Hindlimb muscle (tissue), 1 donor: ENCODE measurements at regions not wholly inside any gene's neighbourhood (a gene's known extent, or its start where the extent isn't known, plus 50 kb on each side); places are given as distances from the start of the nearest gene placed in this dataset.
"Not testable (repeated sequence)": the region's sequence is repeated elsewhere in the genome, so short reads cannot be mapped to it uniquely, and the experiment has no call there.

ENCODE experiments used
- DNase-seq: peaks from one replicate; pipeline ENCODE4 v3.0.0-alpha.2; 2013

DNA sequence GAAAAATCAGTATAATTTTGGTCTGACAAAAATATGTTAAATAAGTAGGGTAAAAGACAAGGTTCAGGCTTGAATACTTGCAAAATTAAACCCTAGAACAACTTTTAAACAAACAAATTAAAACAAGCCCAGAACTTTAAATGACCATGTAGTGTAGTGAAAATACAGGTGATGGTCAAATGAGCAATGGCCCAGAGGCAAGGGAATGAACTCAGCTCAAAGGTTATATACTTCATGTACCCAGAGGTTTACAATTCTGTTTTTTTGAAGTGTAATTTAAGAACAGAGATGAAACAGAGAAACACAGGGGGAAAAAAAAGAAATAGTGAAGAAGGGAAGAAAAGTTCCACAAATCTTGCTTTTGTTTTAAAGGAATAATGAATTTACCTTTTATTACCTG lies 949.2 kb downstream of the TRHDE start:
- no peak for DNase-seq

DNA sequence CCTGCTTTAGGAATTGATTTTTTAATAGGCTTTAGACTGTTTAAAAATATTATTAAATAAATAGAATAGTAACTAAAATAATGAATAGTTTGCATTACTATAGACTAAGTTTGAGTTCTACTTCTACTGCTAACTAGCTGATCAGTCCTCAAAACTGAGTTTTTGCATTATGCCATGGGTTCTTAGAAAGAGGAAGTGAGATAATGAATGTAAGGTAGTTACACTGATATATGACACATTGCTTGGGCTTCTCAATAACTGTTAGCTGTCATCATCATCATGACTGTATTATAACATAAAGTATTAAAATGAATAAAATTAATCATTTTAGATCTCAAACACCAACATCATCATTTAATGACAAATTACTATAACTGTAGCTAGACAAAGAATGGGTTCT lies 949.7 kb downstream of the TRHDE start:
- no peak for DNase-seq

DNA sequence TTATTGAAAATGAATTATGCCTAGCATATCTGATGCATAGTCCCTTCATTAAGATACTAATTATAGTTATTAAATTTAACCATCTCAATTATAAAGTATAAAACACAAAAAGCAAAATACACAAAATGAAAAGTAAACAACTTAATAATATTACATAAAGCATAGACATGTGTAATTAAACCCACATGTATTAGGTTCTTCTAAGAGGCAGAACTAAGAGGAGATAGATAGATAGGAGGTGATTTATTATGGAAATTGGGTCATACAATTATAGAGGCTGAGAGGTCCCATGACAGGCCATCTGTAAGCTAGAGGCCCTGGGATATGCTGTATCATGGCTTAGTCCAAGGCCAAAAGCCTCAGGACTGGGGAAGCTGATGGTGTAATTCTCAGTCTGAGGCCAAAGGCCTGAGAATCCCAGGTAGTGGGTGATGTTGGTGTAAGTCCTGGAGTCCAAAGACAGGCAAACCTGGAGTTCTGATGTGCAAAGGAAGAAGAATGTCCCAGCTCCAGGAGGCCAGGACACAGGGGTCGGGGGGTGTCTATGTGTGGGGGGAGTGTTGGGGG lies 953.3 kb downstream of the TRHDE start:
- DNase-seq, result no peak

DNA sequence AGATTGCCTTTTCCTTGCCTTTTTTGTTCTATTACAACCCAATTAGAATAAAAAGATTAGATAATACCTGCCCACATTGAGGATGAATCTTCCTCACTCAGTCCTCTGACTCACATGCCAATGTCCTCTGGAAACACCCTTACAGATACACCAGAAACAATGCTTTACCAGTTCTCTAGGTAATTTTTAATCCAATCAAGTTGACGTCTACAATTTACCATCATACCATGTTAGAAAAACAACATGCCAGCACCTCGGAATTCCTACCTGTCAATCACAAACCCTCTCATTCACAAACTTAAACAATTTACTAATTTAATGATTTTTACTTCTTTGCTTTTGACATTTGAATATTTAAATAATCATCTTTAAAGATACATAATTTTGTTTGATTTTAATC lies 953.8 kb downstream of the TRHDE start:
- DNase-seq, result no peak

DNA sequence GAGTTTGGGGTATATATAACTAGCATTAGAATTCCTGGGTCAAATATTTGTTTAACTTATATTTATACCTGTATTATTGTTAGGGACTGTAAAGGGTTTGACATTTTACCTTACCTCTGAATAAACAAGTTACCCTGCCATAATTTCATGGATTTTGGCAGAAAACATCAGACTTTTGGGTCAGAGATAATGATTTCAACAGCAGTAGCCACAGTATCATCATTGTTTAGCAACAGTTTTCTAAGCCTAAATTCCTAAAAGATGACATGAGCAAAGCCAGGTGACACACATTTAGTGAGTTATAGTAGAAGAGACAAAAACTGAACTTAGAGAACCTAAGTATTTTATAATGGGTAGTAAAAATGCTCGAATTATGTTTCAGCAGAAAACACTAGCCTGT lies 954.4 kb downstream of the TRHDE start:
- DNase-seq, result no peak

DNA sequence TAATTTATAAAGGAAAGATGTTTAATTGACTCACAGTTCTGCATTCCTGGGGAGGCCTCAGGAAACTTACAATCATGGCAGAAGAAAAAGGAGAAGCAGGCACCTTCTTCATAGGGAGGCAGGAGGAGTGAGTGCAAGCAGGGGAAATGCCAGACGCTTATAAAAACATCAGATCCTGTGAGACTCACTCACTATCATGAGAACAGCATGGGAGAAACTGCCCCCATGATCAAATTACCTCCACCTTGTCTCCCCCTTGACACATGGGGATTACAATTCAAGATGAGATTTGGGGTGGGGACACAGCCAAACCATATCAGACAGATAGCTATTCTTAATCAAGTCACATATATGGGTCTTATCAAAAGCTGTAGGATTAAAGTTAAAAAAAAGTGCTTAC lies 956.7 kb downstream of the TRHDE start:
- DNase-seq, result not testable (repeated sequence)

DNA sequence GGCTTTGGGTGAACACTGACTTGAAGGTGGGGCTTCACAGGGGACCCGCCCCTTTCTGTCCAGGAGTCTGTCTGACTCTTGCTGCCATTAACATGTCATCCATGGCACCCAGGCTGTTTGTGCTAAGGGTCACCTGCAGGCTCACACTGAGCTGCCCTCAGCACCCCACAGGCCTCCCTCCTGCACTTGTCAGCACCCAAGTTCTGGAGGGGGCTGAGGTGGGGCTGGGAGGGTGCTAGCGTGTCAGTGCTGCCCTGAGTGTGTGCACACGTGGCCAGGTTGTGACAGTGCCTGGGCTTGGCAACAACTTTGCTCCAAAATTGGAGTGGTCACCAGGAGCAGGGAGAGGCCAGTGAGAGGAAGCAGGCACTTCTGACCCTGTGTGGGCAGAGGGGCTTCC lies 963.2 kb downstream of the TRHDE start:
- no peak for DNase-seq

DNA sequence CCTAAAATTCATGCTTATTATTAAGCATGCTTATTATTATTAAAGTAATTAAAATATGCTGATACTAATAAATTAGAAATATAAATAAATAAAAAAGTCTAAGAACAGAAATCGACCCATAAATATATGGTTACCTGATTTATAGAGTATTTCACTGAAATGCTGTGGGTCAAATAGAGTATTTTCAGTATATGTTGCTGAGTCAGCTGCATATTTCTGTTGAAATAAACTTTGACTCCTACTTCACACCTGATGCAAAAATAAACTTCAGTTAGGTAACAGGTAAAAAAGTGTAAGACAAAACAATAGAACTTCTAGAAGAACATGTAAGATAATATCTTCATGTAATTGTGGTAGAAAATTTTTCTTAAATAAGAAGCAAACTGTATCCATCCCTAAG lies 967.9 kb downstream of the TRHDE start:
- DNase-seq, result no peak

DNA sequence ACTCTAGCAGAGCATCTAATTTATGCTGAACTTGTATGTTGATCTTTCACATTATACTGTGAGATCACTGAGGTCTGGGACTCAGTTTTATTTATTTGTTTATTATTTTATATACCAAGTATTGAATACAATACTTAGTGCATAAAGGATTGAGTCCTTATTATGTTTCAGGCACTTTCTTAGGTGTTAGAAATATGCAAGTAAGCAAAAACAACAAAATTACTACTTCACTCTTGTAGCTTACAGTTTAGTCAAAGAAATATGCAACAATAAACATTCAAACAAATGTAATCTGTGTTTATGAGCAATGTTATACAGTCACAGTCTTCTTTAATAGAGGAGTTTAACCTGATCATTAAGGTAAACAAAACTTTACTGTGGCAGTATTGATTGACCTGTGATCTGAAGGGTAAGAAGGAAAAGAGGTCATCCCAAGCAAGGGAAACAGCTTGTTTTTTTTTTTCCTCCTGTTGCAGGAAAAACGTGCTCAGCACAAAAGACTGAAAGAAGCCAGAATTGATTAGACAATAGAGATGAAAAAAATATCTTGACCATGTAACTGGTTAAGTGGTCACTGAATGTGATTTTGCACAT lies 990.7 kb downstream of the TRHDE start:
- no peak for DNase-seq

DNA sequence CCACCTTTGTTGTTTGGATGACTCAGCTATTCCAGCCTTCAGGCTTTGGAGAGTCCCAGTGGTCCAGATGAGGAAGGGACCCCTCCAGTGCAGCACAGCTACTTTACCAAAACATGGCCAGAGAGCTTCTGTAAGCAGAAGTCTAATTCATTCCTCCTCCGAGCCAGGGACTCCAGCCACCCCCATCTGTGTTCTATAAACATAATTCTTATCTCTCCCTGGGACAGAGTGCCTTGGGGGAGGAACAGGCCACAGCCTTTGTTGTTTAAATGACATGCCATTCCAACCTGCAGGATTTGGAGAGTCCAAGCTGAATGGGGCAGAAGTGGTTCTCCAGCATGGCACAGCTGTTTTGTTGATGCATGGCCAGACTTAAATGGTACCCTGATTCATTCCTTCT lies 994.0 kb downstream of the TRHDE start:
- DNase-seq, result no peak

DNA sequence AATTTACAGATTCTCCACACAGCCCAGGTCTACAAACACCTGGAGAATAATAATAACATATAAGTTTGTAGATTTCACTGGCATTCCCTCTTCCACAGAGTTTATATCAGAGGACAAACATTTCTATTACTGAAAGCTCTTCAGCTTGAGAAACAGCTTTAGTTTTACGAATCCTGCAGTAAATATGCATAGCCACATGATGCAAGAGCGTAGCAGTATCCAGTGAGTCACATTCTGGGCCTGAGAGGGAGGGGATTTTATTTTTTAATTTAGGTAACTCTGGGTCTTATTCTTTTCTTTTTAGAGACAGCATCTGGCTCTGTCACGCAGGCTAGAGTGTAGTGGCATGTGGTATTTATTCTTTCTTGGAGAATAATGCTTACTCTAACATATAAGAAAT lies 1002.8 kb downstream of the TRHDE start:
- DNase-seq, result no peak

DNA sequence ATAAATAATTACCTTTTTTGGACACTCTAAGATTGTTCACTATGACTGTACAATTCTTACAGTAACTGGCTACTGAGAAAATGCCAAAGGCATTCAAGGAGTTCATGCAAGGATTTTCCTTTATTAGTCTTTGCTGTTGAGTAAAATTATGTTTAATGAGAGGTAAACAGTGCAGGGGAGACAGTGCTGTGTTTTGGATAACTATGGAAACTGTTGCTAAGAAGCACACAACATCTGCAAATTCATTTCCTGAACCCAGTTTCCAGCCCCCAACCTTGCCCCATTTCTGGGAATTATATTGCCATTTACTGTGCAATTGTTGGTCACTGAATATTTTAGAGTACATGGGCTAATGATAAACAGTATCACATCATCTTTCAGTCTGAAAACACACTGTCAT lies 1005.8 kb downstream of the TRHDE start:
- DNase-seq, result no peak

DNA sequence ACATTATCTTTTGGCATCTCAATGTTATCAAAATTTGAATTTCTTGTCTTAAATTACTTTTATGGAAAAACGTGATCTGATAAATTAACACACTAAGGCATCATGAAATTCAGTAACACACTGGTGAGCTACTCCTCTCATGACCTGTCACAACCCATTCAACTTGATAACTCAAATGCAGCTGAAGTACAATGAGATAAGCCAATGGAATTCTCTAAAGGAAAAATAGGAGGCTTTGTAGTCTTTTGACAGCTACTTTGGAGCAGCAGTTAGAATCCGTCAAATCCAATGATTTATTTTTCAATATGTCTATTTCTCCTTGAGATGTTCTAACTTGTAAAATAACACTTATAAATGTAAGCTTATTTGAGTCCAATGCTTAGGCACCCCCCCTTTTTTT lies 1029.4 kb downstream of the TRHDE start:
- DNase-seq, result no peak

DNA sequence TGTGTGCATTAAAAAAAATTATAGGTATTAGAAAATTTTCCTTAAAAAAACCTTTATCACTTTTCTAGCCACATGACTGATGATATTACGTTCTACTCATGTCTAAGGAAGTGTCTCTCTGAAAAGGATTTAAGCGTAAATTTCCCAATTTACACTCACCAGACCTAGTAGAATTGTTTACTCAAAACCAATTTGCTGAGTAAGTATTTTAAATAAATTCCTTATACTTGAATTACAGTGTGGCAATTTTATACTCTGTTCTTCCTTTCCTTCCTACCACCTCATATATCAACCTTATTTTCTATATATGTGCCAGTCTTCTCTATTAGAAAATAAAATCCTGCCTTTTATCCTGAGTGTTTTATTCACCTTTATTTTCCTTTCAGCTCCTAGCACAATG lies 1035.1 kb downstream of the TRHDE start:
- DNase-seq, result no peak

DNA sequence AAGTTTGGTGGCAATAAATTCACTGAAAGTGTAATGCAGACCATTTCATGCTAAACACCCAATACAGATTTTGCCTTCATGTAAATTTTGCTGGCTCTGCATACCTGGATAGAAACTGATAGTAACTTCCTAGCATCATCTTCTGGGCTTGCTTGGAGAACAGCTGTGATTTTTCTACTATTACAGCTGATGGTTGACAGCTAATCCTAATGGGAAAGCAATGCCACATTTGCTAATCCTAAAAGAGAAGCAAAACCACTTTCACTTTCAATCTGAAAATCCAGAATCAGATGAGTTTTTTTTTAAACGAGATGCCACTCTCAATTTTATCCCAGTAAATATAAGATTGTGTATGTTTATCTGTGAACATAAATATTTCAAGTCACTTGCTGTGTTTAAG lies 1035.9 kb downstream of the TRHDE start:
- no peak for DNase-seq

DNA sequence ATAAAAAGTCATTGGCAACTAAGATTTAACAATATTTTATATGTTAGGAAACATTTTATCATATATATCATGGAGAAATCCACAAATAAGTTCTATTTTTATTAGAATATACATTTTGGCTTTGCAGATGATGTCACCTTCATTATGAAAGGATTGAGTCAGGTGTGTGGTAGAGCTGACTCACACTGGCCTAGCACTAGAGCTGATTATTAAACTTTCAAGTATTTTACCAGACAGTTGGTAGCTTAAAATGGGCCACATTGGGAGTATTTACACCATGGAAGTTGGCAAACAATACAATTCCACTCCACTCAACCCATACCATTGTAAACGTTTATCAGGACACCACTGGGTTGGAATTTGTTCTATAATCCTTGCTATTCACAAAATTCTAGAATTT lies 1036.6 kb downstream of the TRHDE start:
- no peak for DNase-seq

DNA sequence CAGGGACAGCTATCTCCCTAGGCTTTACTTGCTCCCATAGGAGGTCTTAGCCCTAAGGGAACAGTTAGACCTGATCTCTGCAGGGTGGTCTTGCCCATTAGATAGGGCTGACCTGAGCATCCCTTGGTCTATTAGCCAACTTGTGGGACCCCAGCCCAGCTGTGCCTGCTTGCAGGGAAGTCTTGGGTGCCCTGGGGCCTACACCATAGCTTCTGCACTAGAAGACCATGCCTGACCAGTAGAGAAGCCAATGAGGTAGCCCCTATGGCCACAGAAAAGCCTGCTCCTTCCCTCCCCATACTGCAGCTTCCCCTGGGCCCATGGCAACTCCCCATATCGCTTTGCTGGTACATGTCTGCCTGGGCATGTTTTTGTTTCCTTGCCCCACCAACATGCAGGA lies 1049.1 kb downstream of the TRHDE start:
- DNase-seq, result no peak

DNA sequence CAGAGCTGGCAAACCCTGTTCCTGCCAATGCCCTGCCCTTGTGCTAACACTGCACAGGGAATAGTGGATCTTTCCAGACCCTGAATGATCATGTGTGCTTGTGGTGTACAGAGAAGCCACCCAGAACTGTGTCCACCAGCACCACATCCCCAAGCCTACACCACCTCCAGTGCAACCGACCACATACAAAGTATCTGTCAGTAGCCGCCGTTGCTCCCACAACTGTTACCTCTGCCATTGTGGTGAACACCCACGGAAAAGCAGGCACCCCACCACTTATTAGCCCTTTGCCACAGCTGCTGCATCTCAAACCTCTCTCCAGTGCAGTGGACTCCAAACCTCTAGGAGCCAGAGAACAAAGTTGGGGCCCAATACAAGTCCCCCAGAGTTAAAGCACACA lies 1049.6 kb downstream of the TRHDE start:
- no peak for DNase-seq

DNA sequence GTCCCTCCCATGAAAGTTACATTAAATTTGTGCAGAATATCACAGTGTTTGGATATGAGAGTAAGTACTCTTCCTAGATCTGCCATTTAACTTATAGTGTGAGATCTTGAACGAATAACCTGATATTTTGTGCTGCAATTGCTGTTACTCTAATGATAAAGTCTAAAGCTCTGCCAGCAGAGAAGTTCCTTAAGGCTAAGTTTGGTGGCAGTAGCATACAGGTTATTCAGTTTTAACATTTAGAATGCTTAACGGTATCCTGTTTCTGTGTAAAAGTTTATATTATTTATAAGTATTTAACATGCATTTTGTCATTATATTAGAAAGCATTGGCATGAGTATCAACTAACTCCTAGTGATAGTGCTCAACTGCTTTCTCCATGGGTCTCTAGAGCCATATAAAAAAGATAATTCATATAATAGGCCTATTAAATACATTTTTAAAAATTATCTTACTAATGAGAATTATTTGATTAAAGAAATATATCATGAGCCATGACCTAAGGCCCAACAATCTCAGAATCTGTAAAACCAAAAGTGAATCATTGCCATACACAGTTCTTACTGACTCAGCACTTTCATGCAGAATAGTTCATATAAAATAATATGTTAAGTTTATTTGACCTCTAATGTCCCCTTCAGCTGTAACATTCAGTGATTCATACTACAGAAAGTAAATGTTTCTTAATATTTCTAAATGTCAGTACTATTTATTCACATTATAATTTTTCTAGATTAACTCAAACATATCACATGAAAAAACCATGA lies 1058.6 kb downstream of the TRHDE start:
- DNase-seq, result no peak

DNA sequence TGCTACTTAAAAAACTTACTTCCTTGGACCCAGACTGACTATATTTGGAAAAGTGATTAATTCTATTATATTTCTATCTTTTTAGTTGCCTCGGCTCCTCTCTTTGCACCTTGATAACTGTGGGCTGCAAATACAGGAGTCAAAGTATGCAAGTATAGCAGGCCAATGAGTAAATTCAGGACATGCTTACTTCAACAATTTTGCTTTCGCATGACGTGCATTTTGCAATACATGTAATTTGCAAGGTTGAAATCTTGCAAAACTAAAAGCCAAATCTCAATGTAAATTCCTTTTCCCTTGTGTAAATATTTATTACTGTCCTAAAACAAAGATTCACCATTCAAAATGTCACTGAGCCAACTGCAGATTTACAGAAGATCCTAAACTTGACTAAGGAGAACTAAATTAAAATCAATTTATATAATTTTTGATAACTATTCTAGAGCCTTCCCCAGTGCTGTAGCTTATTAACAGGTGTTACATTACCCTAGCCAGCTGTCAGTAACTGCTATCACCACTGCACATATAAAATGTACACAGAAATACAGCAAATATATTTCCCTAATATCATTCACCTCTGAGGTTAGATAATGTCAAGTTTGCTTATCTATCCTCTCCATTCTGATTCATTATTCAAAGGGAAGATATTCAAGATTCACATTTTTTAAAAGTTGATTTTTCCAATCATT lies 1069.5 kb downstream of the TRHDE start:
- DNase-seq, result no peak

DNA sequence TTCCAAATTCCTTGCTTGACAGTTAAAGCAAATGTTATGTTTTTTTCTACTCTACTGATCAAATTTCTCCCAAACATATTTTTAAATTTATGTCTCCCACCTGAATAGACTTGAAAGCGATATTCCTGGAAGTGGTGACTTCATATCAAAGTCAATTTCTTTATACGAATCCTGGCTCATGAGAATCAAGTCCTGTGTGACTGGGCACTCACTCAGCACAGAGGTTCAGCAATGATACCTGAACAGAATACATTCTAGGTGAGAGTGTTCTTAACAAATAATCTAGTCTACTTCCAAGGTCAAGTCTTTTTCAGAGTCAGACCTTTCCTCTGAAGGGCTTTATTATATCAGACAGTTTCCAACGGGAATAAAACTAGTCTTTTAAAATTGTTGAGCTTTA lies 1070.6 kb downstream of the TRHDE start:
- no peak for DNase-seq

DNA sequence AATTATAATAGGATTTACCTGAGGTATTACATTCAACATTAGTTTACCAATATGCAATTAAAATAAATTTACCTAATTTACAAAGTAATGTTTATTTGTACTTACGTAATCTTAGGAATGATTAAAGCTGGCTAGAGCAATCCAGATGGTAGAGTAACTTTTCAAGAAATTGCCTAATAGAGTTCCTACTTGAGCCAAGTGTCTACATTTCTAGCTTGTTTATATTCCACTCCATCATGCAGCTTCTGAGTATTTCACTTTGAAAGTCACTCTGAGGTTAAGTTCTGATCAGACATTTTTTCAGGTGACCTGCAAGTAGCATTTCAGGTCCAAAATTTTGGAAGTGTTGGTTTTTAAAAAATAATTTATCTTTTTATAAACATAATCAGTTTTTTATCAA lies 1080.7 kb downstream of the TRHDE start:
- no peak for DNase-seq

DNA sequence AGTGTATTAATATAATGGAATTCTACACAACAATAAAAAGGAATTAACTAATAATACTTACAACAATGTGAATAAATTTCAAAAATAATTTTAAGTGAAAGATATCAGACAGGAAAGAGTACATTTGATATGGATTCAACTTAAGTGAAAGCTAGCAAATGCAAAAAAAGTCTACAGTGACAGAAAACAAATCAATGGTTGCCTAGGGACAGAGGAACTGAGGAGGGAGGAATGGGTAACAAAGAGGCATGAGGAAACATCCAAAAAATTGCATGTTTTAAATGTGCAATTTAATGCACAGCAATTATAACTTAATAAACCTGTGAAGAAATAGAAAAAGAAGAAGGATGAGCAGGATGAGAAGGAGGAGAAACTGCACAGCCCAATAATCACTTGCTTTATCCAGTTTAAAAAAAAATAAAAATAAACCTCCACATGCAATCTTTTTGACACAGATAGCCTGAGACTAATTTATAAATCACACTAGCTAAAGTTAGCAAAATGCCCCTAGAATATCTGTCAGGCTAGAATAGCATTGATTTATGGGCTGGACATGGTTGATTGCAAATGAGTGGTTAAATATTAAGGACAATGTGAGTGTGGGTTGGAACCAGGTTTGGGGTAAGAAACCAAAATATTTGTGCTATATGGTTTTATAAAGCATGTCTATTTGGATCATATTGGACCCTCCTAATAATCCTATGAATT lies 1089.1 kb downstream of the TRHDE start:
- no peak for DNase-seq
